A673 (cell line): ENCODE measurements at regions not wholly inside any gene's neighbourhood (a gene's known extent, or its start where the extent isn't known, plus 50 kb on each side); places are given as distances from the start of the nearest gene placed in this dataset.
A peak's percentile ranks its signal among the peaks of the same experiment; 100 is the strongest.

Experiments used
- CTCF ChIP-seq: fragments of 300-800, 200-600 bp; sonication (generic); conservative IDR thresholded peaks from 2 replicates; pipeline ENCODE4 v1.5.1; 2017; ENCODE audit warnings: low read depth, mild to moderate bottlenecking, antibody characterized with exemption, low read length, moderate library complexity, mixed read lengths
- EZH2 ChIP-seq: fragments of 200-600 bp; sonication (generic); IDR thresholded peaks from 2 replicates; pipeline ENCODE4 v1.6.1; 2017; ENCODE audit warnings: borderline replicate concordance, low read depth, mild to moderate bottlenecking, mixed read lengths, antibody characterized with exemption, low read length; ENCODE audit not compliant: poor library complexity, severe bottlenecking

- TF ChIP-seq CTCF, result peak; percentile 31; the same call in 1 of the 2 replicates
- TF ChIP-seq EZH2, result no peak
These were observed 109.7 kb downstream of the HSPH1 start for GRCh38 chr13:31051999-31052398.
